Heart left ventricle (tissue), 13 donors: ENCODE measurements at regions not wholly inside any gene's neighbourhood (a gene's known extent, or its start where the extent isn't known, plus 50 kb on each side); places are given as distances from the start of the nearest gene placed in this dataset.

Source experiments
- CTCF ChIP-seq, 12 donors: fragments of 200-600 bp; sonication (generic) in 4 of 12; IDR thresholded peaks; one replicate each; pipeline versions ENCODE4 v1.5.0 to v1.8.0; 2018 to 2022; ENCODE audit warnings: antibody characterized with exemption in 12 of 12, mild to moderate bottlenecking in 5 of 12
- POLR2A ChIP-seq, 2 donors: fragments of 450-650 bp; IDR thresholded peaks; one replicate each; pipeline ENCODE4 v1.6.1; 2017; ENCODE audit warnings: antibody characterized with exemption in 2 of 2, mild to moderate bottlenecking in 2 of 2, moderate library complexity in 2 of 2
- donor health status: ischemic (EF 13 %, LVEDD 7.1; RV severe dilation, severe dysfunction).
- donor health status: DM: no; HTN: yes; CAD: no.
- donor health status: DM: no; HTN: no; CAD: no.
- donor health status: ischemic (EF 25% LVEDD 6.9; RV normal size, moderate dysfunction).
- donor health status: ischemic (EF 25% LVEDD 5.7; RV mildly dilated, moderate dysfunction).
- donor health status: ischemic (EF 35%, LVEDD 5.7; RV mildly dilated, moderate dysfunction).
- donor health status: nonischemic (EF 11% LVEDD 7.7; RV severe dilation, severe dysfunction).
- donor health status: DM: yes; HTN: yes; CAD: no.
- donor health status: PGD.
- donor health status: ischemic (EF 29% LVEDD 5.4; RV normal size, mild dysfunction).
- donor health status: nonischemic (EF 23%, LVEDD 6.1; RV moderate dilation, normal function).

GRCh38 chr2:146305164-146305563, 1539.7 kb upstream of the ACVR2A start:
- TF ChIP-seq CTCF (IDR thresholded peaks at IDR 0.05) = no peak
- TF ChIP-seq POLR2A (IDR thresholded peaks at IDR 0.05) = no peak
